Vagina (tissue), 2 donors: ENCODE measurements at regions not wholly inside any gene's neighbourhood (a gene's known extent, or its start where the extent isn't known, plus 50 kb on each side); places are given as distances from the start of the nearest gene placed in this dataset.

Experiments
- DNase-seq, 2 donors: peaks; one replicate each; pipeline ENCODE4 v3.0.0-alpha.2; 2017; ENCODE audit errors: extremely low spot score in 2 of 2
- H3K27ac ChIP-seq: fragments of 200-600 bp; sonication (generic); one replicate; pipeline ENCODE4 v1.5.1; 2019
- H3K27me3 ChIP-seq: fragments of 200-600 bp; sonication (generic); one replicate; pipeline ENCODE4 v1.5.1; 2019
- H3K36me3 ChIP-seq, 2 donors: fragments of 200-600 bp; sonication (generic); one replicate each; pipeline ENCODE4 v1.5.1; 2017 to 2019
- H3K4me1 ChIP-seq: fragments of 200-600 bp; sonication (generic); one replicate; pipeline ENCODE4 v1.5.1; 2019
- H3K4me3 ChIP-seq, 2 donors: fragments of 200-600 bp; sonication (generic); 1 replicate in 1 of 2; 2 replicates in 1 of 2; pipeline ENCODE4 v1.5.1; 2016 to 2019
- H3K9me3 ChIP-seq: fragments of 200-600 bp; sonication (generic); one replicate; pipeline ENCODE4 v1.5.1; 2019
- CTCF ChIP-seq, 3 experiments: fragments of 450-650 bp in 2 of 3; fragments of 200-600 bp in 1 of 3; sonication (generic) in 1 of 3; IDR thresholded peaks; one replicate each; pipeline ENCODE4 v1.5.1; 2017 to 2019; ENCODE audit warnings: antibody characterized with exemption in 3 of 3, mild to moderate bottlenecking in 2 of 3, moderate library complexity in 2 of 3
- POLR2A ChIP-seq, 2 donors: fragments of 450-650 bp; IDR thresholded peaks; one replicate each; pipeline ENCODE4 v1.6.1; 2017; ENCODE audit warnings: antibody characterized with exemption in 2 of 2, mild to moderate bottlenecking in 2 of 2, moderate library complexity in 2 of 2
- POLR2AphosphoS5 ChIP-seq, 2 donors: sonication (generic); formaldehyde crosslinking; IDR thresholded peaks; one replicate each; pipeline ENCODE4 v1.9.0; 2017; ENCODE audit warnings: antibody characterized with exemption in 2 of 2, mild to moderate bottlenecking in 2 of 2, low read depth in 1 of 2; ENCODE audit not compliant: insufficient read depth in 1 of 2
- intact Hi-C: fragments of 100-400 bp; cut with DNase I; formaldehyde crosslinking; loops from one replicate; pipeline ENCODE4 v1.15.1; 2023

- intact Hi-C loops = no loop called here
- no peak for DNase-seq
- no peaks in the 10 kb centered on the region for H3K27me3 ChIP-seq
- H3K36me3 ChIP-seq = no peaks in the 10 kb centered on the region
- H3K4me3 ChIP-seq = no peak overlapping the region
- H3K27ac ChIP-seq = no peak overlapping the region
- H3K4me1 ChIP-seq = no peaks in the 10 kb centered on the region
- H3K9me3 ChIP-seq = no peaks in the 10 kb centered on the region
- TF ChIP-seq POLR2A (IDR thresholded peaks at IDR 0.05) = no peak
- no peak for TF ChIP-seq POLR2AphosphoS5 (IDR thresholded peaks at IDR 0.05; ENCODE audit: insufficient read depth in 1 of 2, low read depth in 1 of 2)
- TF ChIP-seq CTCF (IDR thresholded peaks at IDR 0.05) = no peak
Measured at GRCh38 chr13:99827011-99827772, 144.4 kb downstream of the ZIC5 start.

GRCh38 chr13:99823961-99824360, 147.6 kb downstream of the ZIC5 start:
- Histone ChIP-seq H3K4me1 (no peaks in the 10 kb centered on the region), H3K27ac (no peak overlapping the region), H3K4me3 (no peak overlapping the region), H3K27me3 (no peaks in the 10 kb centered on the region), H3K36me3 (no peaks in the 10 kb centered on the region), H3K9me3 (no peaks in the 10 kb centered on the region)
- no peak for DNase-seq
- no peak for TF ChIP-seq CTCF (IDR thresholded peaks at IDR 0.05)
- no peak for TF ChIP-seq POLR2AphosphoS5 (IDR thresholded peaks at IDR 0.05; ENCODE audit: insufficient read depth in 1 of 2, low read depth in 1 of 2)
- no peak for TF ChIP-seq POLR2A (IDR thresholded peaks at IDR 0.05)
- intact Hi-C loops = loop anchor here (1.0 kb wide), 1 partner anchor 29 kb away; no protein-coding TSS in a partner anchor

DNA sequence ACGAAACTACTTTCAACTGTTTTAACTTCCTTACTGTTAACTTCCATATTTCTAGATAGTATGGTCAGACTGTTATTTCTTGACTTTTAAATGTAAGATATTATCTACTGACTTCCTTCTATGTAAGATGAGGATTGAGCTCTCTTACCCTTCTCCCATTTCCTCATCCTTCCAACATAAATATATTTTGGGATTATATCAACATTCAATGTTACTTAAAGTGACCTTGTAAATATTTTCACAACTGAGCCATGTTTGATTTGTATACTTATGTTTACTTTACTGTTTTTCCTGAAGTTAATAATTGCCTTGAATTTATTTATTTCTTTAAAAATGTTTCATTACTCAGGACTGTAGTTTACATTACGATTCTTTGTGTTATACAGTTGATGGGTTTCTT, 148.7 kb downstream of the ZIC5 start:
- Histone ChIP-seq H3K27me3 (no peaks in the 10 kb centered on the region), H3K9me3 (no peaks in the 10 kb centered on the region), H3K27ac (no peak overlapping the region), H3K36me3 (no peaks in the 10 kb centered on the region), H3K4me3 (no peak overlapping the region), H3K4me1 (no peaks in the 10 kb centered on the region)
- intact Hi-C loops = loop anchor here (1.0 kb wide), 1 partner anchor 28 kb away; no protein-coding TSS in a partner anchor
- TF ChIP-seq POLR2A (IDR thresholded peaks at IDR 0.05) (no peak), POLR2AphosphoS5 (IDR thresholded peaks at IDR 0.05; ENCODE audit: insufficient read depth in 1 of 2, low read depth in 1 of 2) (no peak)
- no peak for DNase-seq

DNA sequence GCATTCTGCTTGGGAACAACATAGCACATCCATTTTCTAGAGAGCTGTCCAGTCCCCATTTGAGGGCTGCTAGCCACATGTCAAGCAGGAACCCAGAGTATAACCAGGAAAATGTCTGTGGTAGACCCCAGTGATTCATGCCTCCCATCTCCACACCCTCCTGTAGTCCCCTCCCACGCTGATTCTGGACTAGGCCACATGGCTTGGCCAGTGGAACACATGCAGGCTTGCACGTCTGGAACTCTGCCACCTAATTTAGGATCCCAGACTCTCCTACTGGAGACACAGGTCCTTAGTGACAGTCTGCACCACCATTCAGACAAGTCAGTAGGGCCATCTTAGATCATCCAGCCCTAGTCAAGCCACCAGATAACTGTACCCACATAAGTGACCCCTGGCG, 149.8 kb downstream of the ZIC5 start:
- Histone ChIP-seq H3K27me3 (no peaks in the 10 kb centered on the region), H3K4me3 (no peak overlapping the region), H3K9me3 (no peaks in the 10 kb centered on the region), H3K27ac (no peak overlapping the region), H3K36me3 (no peaks in the 10 kb centered on the region), H3K4me1 (no peaks in the 10 kb centered on the region)
- no peak for DNase-seq
- TF ChIP-seq POLR2AphosphoS5 (IDR thresholded peaks at IDR 0.05; ENCODE audit: insufficient read depth in 1 of 2, low read depth in 1 of 2) = no peak
- no peak for TF ChIP-seq CTCF (IDR thresholded peaks at IDR 0.05)
- no peak for TF ChIP-seq POLR2A (IDR thresholded peaks at IDR 0.05)
- intact Hi-C loops = no loop called here

GRCh38 chr13:99819967-99820366, 151.6 kb downstream of the ZIC5 start:
- no peaks in the 10 kb centered on the region for H3K36me3 ChIP-seq
- H3K27me3 ChIP-seq = no peaks in the 10 kb centered on the region
- intact Hi-C loops = no loop called here
- H3K27ac ChIP-seq = no peak overlapping the region
- TF ChIP-seq POLR2A (IDR thresholded peaks at IDR 0.05) (no peak), POLR2AphosphoS5 (IDR thresholded peaks at IDR 0.05; ENCODE audit: insufficient read depth in 1 of 2, low read depth in 1 of 2) (no peak)
- DNase-seq = no peak
- no peaks in the 10 kb centered on the region for H3K9me3 ChIP-seq
- no peaks in the 10 kb centered on the region for H3K4me1 ChIP-seq
- no peak overlapping the region for H3K4me3 ChIP-seq

DNA sequence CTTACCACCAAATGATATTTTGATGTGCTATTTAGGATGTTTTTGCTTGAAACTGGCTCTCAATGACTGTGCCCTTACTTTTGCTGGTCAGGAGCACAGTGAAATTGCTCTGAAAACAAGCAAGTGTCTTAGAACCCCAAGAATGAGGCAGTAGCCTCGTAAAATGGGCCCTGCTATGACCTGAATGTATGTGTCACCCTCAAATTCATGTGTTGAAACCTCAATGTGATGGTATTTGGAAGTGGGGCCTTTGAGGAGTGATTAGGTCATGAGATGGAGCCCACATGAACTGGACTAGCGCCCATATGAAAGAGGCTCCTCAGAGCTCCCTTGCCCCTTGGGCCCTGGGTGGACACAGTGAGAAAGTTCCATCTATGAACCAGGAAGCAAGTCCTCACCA, 155.2 kb downstream of the ZIC5 start:
- intact Hi-C loops = no loop called here
- Histone ChIP-seq H3K9me3 (no peaks in the 10 kb centered on the region), H3K27me3 (no peaks in the 10 kb centered on the region), H3K27ac (no peak overlapping the region), H3K4me3 (no peak overlapping the region), H3K4me1 (no peaks in the 10 kb centered on the region), H3K36me3 (no peaks in the 10 kb centered on the region)
- TF ChIP-seq CTCF (IDR thresholded peaks at IDR 0.05) = no peak
- TF ChIP-seq POLR2A (IDR thresholded peaks at IDR 0.05) = no peak
- no peak for TF ChIP-seq POLR2AphosphoS5 (IDR thresholded peaks at IDR 0.05; ENCODE audit: insufficient read depth in 1 of 2, low read depth in 1 of 2)
- no peak for DNase-seq
